ENCODE measurements at regions not wholly inside any gene's neighbourhood (a gene's known extent, or its start where the extent isn't known, plus 50 kb on each side); places are given as distances from the start of the nearest gene placed in this dataset.
A peak's percentile ranks its signal among the peaks of the same experiment; 100 is the strongest.

- Histone ChIP-seq H3K27ac (no peak overlapping the region), H3K4me1 (peaks cover 3 to 15% of the 10 kb centered on the region in 2 donors), H3K4me3 (no peak overlapping the region), H3K27me3 (no peaks in the 10 kb centered on the region), H3K36me3 (no peaks in the 10 kb centered on the region), H3K9me3 (no peaks in the 10 kb centered on the region)
- TF ChIP-seq POLR2A (IDR thresholded peaks at IDR 0.05), result no peak
- TF ChIP-seq, protein P1, sequence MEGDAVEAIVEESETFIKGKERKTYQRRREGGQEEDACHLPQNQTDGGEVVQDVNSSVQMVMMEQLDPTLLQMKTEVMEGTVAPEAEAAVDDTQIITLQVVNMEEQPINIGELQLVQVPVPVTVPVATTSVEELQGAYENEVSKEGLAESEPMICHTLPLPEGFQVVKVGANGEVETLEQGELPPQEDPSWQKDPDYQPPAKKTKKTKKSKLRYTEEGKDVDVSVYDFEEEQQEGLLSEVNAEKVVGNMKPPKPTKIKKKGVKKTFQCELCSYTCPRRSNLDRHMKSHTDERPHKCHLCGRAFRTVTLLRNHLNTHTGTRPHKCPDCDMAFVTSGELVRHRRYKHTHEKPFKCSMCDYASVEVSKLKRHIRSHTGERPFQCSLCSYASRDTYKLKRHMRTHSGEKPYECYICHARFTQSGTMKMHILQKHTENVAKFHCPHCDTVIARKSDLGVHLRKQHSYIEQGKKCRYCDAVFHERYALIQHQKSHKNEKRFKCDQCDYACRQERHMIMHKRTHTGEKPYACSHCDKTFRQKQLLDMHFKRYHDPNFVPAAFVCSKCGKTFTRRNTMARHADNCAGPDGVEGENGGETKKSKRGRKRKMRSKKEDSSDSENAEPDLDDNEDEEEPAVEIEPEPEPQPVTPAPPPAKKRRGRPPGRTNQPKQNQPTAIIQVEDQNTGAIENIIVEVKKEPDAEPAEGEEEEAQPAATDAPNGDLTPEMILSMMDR (IDR thresholded peaks at IDR 0.05 in 4 of 5, conservative IDR thresholded peaks at IDR 0.05 in 1 of 5), result peak; percentile 17 to 68 (median 54)
- DNase-seq, result no peak
- peak; percentile 55 to 61 for ATAC-seq
- in situ Hi-C loops (cut with MboI; ENCODE audit: low sequenced_read_pairs in 4 of 4), result loop anchor here in 3 of 4 donors (5.0 kb wide), 1 partner anchor 132 kb away; no protein-coding TSS in a partner anchor
- intact Hi-C loops (cut with DNase I; ENCODE audit: low total_unique reads), result loop anchor here (1.0 to 2.0 kb wide), 2 partner anchors 52 to 132 kb away; partner anchors contain the start of gene MPP7
Measured at GRCh38 chr10:28250782-28251181, 52.1 kb downstream of the MPP7 start.

GRCh38 chr10:28250358-28250757 is 52.5 kb downstream of the MPP7 start:
- TF ChIP-seq, protein P1 (IDR thresholded peaks at IDR 0.05 in 4 of 5, conservative IDR thresholded peaks at IDR 0.05 in 1 of 5), result no peak
- TF ChIP-seq POLR2A (IDR thresholded peaks at IDR 0.05), result no peak
- DNase-seq (no peak), ATAC-seq (no peak)
- H3K27ac ChIP-seq, result no peak overlapping the region
- H3K9me3 ChIP-seq, result no peaks in the 10 kb centered on the region
- H3K4me1 ChIP-seq, result peaks cover 3 to 15% of the 10 kb centered on the region in 2 donors
- intact Hi-C loops (cut with DNase I; ENCODE audit: low total_unique reads), result loop anchor here (1.0 to 2.0 kb wide), 2 partner anchors 52 to 132 kb away; partner anchors contain the start of gene MPP7
- H3K4me3 ChIP-seq, result no peak overlapping the region
- H3K36me3 ChIP-seq, result no peaks in the 10 kb centered on the region
- H3K27me3 ChIP-seq, result no peaks in the 10 kb centered on the region
- in situ Hi-C loops (cut with MboI; ENCODE audit: low sequenced_read_pairs in 4 of 4), result loop anchor here in 3 of 4 donors (5.0 kb wide), 1 partner anchor 132 kb away; no protein-coding TSS in a partner anchor

DNA sequence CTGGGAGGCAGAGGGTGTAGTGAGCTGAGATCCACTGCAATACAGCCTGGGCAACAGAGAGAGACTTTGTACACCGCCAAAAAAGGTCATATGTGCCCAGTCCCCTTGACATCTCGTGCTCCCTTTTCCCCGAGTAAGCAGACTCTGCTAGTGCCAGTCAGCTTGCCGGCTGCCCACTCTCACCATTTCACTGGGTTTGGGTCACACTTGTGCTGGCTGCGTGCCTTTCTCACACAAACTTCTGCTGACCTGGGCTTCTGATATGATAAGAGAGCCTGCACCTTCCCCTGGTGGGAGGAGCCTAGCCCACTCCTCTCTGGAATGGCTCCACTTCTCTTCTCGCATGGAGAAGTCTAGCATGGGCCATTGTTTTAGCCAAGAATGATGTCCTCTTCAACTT is 53.4 kb downstream of the MPP7 start:
- intact Hi-C loops (cut with DNase I; ENCODE audit: low total_unique reads), result loop anchor here (10.0 kb wide), 1 partner anchor 695 kb away; no protein-coding TSS in a partner anchor
- in situ Hi-C loops (cut with MboI; ENCODE audit: low sequenced_read_pairs in 4 of 4), result loop anchor here in 3 of 4 donors (5.0 to 25.0 kb wide), 3 partner anchors 128 to 695 kb away; no protein-coding TSS in a partner anchor
- H3K27me3 ChIP-seq, result no peaks in the 10 kb centered on the region
- H3K9me3 ChIP-seq, result no peaks in the 10 kb centered on the region
- no peak overlapping the region for H3K27ac ChIP-seq
- ATAC-seq (no peak), DNase-seq (no peak)
- H3K36me3 ChIP-seq, result no peaks in the 10 kb centered on the region
- no peak overlapping the region for H3K4me3 ChIP-seq
- H3K4me1 ChIP-seq, result peaks cover under 1 to 11% of the 10 kb centered on the region in 2 donors
- no peak for TF ChIP-seq POLR2A (IDR thresholded peaks at IDR 0.05)
- TF ChIP-seq, protein P1 (IDR thresholded peaks at IDR 0.05 in 4 of 5, conservative IDR thresholded peaks at IDR 0.05 in 1 of 5), result no peak

- ATAC-seq, result peak in 1 of 2 donors; percentile 56
- intact Hi-C loops (cut with DNase I; ENCODE audit: low total_unique reads) (loop anchor here (10.0 kb wide), 1 partner anchor 693 kb away; no protein-coding TSS in a partner anchor), in situ Hi-C loops (cut with MboI; ENCODE audit: low sequenced_read_pairs in 4 of 4) (loop anchor here in 3 of 4 donors (5.0 to 25.0 kb wide), 3 partner anchors 129 to 693 kb away; no protein-coding TSS in a partner anchor)
- Histone ChIP-seq H3K27ac (no peak overlapping the region), H3K27me3 (no peaks in the 10 kb centered on the region), H3K4me1 (peaks cover 0 to 5% of the 10 kb centered on the region in 2 donors), H3K4me3 (no peak overlapping the region), H3K36me3 (no peaks in the 10 kb centered on the region), H3K9me3 (no peaks in the 10 kb centered on the region)
- no peak for DNase-seq
- TF ChIP-seq POLR2A (IDR thresholded peaks at IDR 0.05), result no peak
- TF ChIP-seq, protein P1 (IDR thresholded peaks at IDR 0.05 in 4 of 5, conservative IDR thresholded peaks at IDR 0.05 in 1 of 5), result no peak
Measured at GRCh38 chr10:28248092-28248491, 54.8 kb downstream of the MPP7 start.
